ENCODE measurements at regions not wholly inside any gene's neighbourhood (a gene's known extent, or its start where the extent isn't known, plus 50 kb on each side); places are given as distances from the start of the nearest gene placed in this dataset.

DNA sequence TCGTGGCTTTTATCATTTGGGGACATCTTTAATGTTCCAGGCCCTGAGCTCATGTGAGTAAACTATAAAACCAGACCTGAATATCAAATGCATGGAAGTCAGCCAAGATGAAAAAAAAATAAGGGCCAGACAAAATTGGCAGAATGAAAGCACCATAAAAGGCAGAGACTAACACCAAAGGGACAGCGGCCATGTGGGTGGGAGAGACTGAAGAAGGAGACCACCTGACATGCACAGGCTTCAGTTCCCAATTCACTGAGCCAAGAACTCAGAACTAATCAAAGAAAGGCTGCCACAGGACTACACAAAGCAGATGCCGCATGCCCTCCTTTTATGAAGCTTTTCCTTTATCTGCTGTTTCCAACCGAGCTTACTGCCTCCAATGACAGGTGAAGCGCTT, 267.1 kb downstream of the RAD51AP2 start:
- TF ChIP-seq, protein P1, sequence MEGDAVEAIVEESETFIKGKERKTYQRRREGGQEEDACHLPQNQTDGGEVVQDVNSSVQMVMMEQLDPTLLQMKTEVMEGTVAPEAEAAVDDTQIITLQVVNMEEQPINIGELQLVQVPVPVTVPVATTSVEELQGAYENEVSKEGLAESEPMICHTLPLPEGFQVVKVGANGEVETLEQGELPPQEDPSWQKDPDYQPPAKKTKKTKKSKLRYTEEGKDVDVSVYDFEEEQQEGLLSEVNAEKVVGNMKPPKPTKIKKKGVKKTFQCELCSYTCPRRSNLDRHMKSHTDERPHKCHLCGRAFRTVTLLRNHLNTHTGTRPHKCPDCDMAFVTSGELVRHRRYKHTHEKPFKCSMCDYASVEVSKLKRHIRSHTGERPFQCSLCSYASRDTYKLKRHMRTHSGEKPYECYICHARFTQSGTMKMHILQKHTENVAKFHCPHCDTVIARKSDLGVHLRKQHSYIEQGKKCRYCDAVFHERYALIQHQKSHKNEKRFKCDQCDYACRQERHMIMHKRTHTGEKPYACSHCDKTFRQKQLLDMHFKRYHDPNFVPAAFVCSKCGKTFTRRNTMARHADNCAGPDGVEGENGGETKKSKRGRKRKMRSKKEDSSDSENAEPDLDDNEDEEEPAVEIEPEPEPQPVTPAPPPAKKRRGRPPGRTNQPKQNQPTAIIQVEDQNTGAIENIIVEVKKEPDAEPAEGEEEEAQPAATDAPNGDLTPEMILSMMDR (IDR thresholded peaks at IDR 0.05; ENCODE audit: borderline replicate concordance, control extremely low read depth, extremely low read depth, insufficient read depth, missing control alignments): no peak
- in situ Hi-C loops (cut with MboI; ENCODE audit: low sequenced_read_pairs, unreplicated experiment): no loop called here
- no peak for DNase-seq (ENCODE audit: low spot score)

DNA sequence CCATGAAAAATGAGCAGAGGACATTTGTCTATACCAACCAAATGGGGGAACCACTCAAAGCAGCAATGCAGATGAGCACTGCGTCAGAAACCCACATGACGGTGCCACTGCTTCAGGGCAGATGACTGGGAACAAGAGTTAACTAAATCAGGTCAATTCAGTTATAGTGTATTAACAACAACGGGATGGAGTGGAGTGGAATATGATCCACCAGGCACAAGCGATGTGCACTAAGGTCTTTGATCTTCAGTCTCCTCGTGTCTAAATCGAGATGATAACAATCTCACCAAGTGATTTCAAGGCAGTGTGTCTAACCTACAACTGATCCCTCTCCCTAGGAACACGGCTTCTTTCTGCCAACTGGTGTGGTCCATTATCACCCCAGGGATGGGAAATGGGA, 269.0 kb downstream of the RAD51AP2 start:
- DNase-seq (ENCODE audit: low spot score): no peak
- in situ Hi-C loops (cut with MboI; ENCODE audit: low sequenced_read_pairs, unreplicated experiment): no loop called here
- TF ChIP-seq, protein P1 (IDR thresholded peaks at IDR 0.05; ENCODE audit: borderline replicate concordance, control extremely low read depth, extremely low read depth, insufficient read depth, missing control alignments): no peak

DNA sequence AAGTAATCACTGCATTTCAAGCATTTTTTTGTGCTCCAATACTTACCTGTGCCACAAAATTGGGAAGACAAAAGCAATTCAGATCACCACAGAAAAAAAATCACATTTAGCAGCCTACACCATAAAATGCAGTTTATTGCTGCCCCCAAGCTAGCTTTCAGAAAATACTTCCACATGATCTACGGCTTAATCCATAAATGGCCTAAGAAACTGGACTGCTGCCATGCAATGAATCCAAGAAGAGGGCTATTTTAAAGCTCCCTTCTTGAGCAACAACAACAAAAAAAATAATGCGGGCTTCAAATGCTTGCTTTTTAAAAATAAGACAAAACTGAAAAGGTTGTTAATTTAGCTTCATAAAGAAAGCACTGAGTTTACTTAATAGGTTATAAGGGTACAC, 272.3 kb downstream of the RAD51AP2 start:
- in situ Hi-C loops (cut with MboI; ENCODE audit: low sequenced_read_pairs, unreplicated experiment): no loop called here
- DNase-seq (ENCODE audit: low spot score): no peak
- TF ChIP-seq, protein P1 (IDR thresholded peaks at IDR 0.05; ENCODE audit: borderline replicate concordance, control extremely low read depth, extremely low read depth, insufficient read depth, missing control alignments): no peak

DNA sequence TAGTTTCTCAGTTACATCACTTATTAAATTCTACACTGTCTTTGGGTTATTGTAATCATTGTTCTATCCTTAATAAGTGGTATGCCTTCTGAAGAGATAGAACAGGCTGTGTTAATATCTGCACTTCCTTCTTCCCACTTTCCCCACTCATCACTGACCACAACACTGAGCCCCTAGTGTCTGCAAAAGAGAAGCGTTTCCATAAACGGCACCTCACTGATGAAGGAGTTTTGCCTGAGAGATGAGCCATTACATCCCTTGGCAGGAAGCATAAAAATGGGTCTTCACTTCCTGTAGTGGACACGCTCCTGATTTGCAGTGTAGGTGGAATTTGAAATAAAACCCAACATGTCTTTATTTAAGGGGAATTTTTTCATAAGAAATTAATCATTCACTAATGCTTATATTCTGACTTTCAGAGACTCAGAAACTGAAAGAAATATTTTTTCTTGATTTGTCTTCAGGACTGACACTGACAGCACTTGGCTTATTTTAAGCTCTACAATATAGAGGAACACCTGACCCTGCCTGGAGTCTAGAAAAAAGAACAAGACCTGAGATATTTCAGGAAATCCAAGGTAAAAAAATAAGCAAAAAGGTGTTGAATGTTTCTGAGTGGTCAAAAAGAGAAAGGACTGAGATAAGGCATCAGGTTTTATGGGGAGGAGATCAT, 275.3 kb downstream of the RAD51AP2 start:
- in situ Hi-C loops (cut with MboI; ENCODE audit: low sequenced_read_pairs, unreplicated experiment): no loop called here
- TF ChIP-seq, protein P1 (IDR thresholded peaks at IDR 0.05; ENCODE audit: borderline replicate concordance, control extremely low read depth, extremely low read depth, insufficient read depth, missing control alignments): no peak
- no peak for DNase-seq (ENCODE audit: low spot score)

DNA sequence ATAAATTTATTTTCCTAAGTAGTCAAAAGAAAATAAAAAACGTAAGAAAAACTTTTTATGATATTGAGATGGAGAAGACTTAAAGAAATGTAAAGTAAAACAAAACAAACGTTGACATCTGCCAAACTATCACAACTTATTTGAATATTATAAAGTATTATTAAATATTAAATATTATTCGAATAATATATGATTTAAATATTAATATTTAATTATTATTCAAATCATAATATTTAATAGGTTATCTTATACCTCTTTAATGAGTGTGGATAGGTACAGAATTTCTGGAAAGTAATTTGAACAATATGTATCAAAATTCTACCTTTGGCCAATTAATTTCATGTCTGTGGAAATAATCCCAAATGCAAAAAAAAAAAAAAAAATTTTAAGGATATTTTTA, 278.7 kb downstream of the RAD51AP2 start:
- TF ChIP-seq, protein P1 (IDR thresholded peaks at IDR 0.05; ENCODE audit: borderline replicate concordance, control extremely low read depth, extremely low read depth, insufficient read depth, missing control alignments): no peak
- no peak for DNase-seq (ENCODE audit: low spot score)
- in situ Hi-C loops (cut with MboI; ENCODE audit: low sequenced_read_pairs, unreplicated experiment): no loop called here

DNA sequence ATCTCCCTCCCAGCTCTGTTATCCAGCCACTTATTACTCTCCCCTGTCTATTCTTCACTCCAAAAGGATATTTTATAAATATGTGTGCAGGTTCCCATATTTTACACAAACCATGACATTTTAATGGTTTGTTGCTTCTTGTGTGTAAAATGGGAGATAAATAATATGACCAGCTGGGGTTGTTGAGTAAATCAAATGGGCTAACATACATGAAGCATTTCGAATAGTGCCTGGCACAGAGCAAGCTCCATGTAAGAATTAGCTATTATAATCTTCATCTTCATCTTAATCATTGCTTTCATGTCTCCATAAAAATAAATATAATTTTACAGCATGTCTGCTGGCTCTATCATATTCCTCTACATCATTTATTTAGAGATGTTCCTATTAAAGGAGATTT, 283.1 kb downstream of the RAD51AP2 start:
- no peak for DNase-seq (ENCODE audit: low spot score)
- TF ChIP-seq, protein P1 (IDR thresholded peaks at IDR 0.05; ENCODE audit: borderline replicate concordance, control extremely low read depth, extremely low read depth, insufficient read depth, missing control alignments): no peak
- in situ Hi-C loops (cut with MboI; ENCODE audit: low sequenced_read_pairs, unreplicated experiment): no loop called here

All from GM13976 (cell line).